Neural crest cell (in vitro differentiated cells): ENCODE measurements at regions not wholly inside any gene's neighbourhood (a gene's known extent, or its start where the extent isn't known, plus 50 kb on each side); places are given as distances from the start of the nearest gene placed in this dataset.
"Not testable (repeated sequence)": the region's sequence is repeated elsewhere in the genome, so short reads cannot be mapped to it uniquely, and the experiment has no call there.

Source experiments
- DNase-seq: peaks from one replicate; pipeline ENCODE4 v3.0.0; 2021; ENCODE audit warnings: low read depth, mixed read lengths, low spot score
- H3K27ac Mint-ChIP-seq: one replicate; pipeline ENCODE4 v1.8.0; 2021; ENCODE audit warnings: mild to moderate bottlenecking, mixed read lengths; ENCODE audit not compliant: unreplicated experiment
- H3K27me3 Mint-ChIP-seq: 2 replicates; pipeline ENCODE4 v1.8.0; 2021; ENCODE audit warnings: low read depth, mild to moderate bottlenecking, mixed read lengths
- H3K36me3 Mint-ChIP-seq: 2 replicates; pipeline ENCODE4 v1.8.0; 2021; ENCODE audit warnings: low read depth, mild to moderate bottlenecking, mixed read lengths
- H3K4me1 Mint-ChIP-seq: 2 replicates; pipeline ENCODE4 v1.8.0; 2021; ENCODE audit warnings: mixed read lengths
- H3K4me3 Mint-ChIP-seq: one replicate; pipeline ENCODE4 v1.8.0; 2021; ENCODE audit warnings: mild to moderate bottlenecking, mixed read lengths
- H3K9me3 Mint-ChIP-seq: 2 replicates; pipeline ENCODE4 v1.8.0; 2021; ENCODE audit warnings: mixed read lengths
- CTCF ChIP-seq: fragments of 200-600 bp; sonication (generic); conservative IDR thresholded peaks from 2 replicates; pipeline ENCODE4 v1.5.0; 2021; ENCODE audit warnings: antibody characterized with exemption, mild to moderate bottlenecking

- peaks cover 28% of the 10 kb centered on the region for H3K4me1 Mint-ChIP-seq
- H3K9me3 Mint-ChIP-seq = no peaks in the 10 kb centered on the region
- no peak for DNase-seq
- TF ChIP-seq CTCF = no peak
- no peaks in the 10 kb centered on the region for H3K27me3 Mint-ChIP-seq
- no peak overlapping the region for H3K27ac Mint-ChIP-seq
- H3K4me3 Mint-ChIP-seq = no peak overlapping the region
- H3K36me3 Mint-ChIP-seq = no peaks in the 10 kb centered on the region
Measured at GRCh38 chr21:16213518-16213917, 483.7 kb downstream of the USP25 start.

GRCh38 chr21:16215193-16215592, 485.4 kb downstream of the USP25 start:
- no peak overlapping the region for H3K27ac Mint-ChIP-seq
- TF ChIP-seq CTCF = no peak
- no peaks in the 10 kb centered on the region for H3K27me3 Mint-ChIP-seq
- H3K4me3 Mint-ChIP-seq = no peak overlapping the region
- no peak for DNase-seq
- no peaks in the 10 kb centered on the region for H3K9me3 Mint-ChIP-seq
- H3K4me1 Mint-ChIP-seq = peaks cover 24% of the 10 kb centered on the region
- H3K36me3 Mint-ChIP-seq = no peaks in the 10 kb centered on the region

GRCh38 chr21:16215663-16216183, 485.9 kb downstream of the USP25 start:
- H3K4me3 Mint-ChIP-seq = no peak overlapping the region
- TF ChIP-seq CTCF = no peak
- DNase-seq = no peak
- H3K27ac Mint-ChIP-seq = no peak overlapping the region
- H3K27me3 Mint-ChIP-seq = no peaks in the 10 kb centered on the region
- H3K36me3 Mint-ChIP-seq = no peaks in the 10 kb centered on the region
- H3K9me3 Mint-ChIP-seq = no peaks in the 10 kb centered on the region
- peaks cover 24% of the 10 kb centered on the region for H3K4me1 Mint-ChIP-seq

- Mint-ChIP-seq H3K9me3 (no peaks in the 10 kb centered on the region), H3K36me3 (no peaks in the 10 kb centered on the region), H3K27ac (no peak overlapping the region), H3K4me1 (peaks cover 23% of the 10 kb centered on the region), H3K4me3 (no peak overlapping the region), H3K27me3 (no peaks in the 10 kb centered on the region)
- TF ChIP-seq CTCF = no peak
- no peak for DNase-seq
Measured at GRCh38 chr21:16216288-16216962, 486.6 kb downstream of the USP25 start.

GRCh38 chr21:16218682-16219343, 489.0 kb downstream of the USP25 start:
- DNase-seq = no peak
- TF ChIP-seq CTCF = no peak
- H3K27ac Mint-ChIP-seq = no peak overlapping the region

GRCh38 chr21:16224756-16225155, 495.0 kb downstream of the USP25 start:
- H3K27ac Mint-ChIP-seq, H3K4me3 Mint-ChIP-seq, H3K27me3 Mint-ChIP-seq, H3K4me1 Mint-ChIP-seq, DNase-seq: not testable (repeated sequence)
- peaks cover 23% of the 10 kb centered on the region for H3K9me3 Mint-ChIP-seq
- peaks cover 46% of the 10 kb centered on the region for H3K36me3 Mint-ChIP-seq

More at GRCh38 chr21:16218682-16219343, 489.0 kb downstream of the USP25 start:
- Mint-ChIP-seq H3K4me1 (peaks cover 17% of the 10 kb centered on the region), H3K27me3 (no peaks in the 10 kb centered on the region), H3K9me3 (no peaks in the 10 kb centered on the region), H3K36me3 (no peaks in the 10 kb centered on the region), H3K4me3 (no peak overlapping the region)
